Choroid plexus epithelial cell (primary cell): ENCODE measurements at regions not wholly inside any gene's neighbourhood (a gene's known extent, or its start where the extent isn't known, plus 50 kb on each side); places are given as distances from the start of the nearest gene placed in this dataset.

Experiments
- DNase-seq: peaks from one replicate; pipeline ENCODE4 v3.0.0-alpha.2; 2010; ENCODE audit warnings: low read depth
- H3K4me3 ChIP-seq: 2 replicates; pipeline ENCODE4 v1.5.1; 2011; ENCODE audit warnings: low read depth, mild to moderate bottlenecking, control low read depth, low read length, moderate library complexity
- TF ChIP-seq, protein P1 (sequence below): conservative IDR thresholded peaks from 2 replicates; pipeline ENCODE4 v1.5.1; 2011; ENCODE audit warnings: low read depth, mild to moderate bottlenecking, control low read depth, inconsistent platforms, low read length, moderate library complexity

DNA sequence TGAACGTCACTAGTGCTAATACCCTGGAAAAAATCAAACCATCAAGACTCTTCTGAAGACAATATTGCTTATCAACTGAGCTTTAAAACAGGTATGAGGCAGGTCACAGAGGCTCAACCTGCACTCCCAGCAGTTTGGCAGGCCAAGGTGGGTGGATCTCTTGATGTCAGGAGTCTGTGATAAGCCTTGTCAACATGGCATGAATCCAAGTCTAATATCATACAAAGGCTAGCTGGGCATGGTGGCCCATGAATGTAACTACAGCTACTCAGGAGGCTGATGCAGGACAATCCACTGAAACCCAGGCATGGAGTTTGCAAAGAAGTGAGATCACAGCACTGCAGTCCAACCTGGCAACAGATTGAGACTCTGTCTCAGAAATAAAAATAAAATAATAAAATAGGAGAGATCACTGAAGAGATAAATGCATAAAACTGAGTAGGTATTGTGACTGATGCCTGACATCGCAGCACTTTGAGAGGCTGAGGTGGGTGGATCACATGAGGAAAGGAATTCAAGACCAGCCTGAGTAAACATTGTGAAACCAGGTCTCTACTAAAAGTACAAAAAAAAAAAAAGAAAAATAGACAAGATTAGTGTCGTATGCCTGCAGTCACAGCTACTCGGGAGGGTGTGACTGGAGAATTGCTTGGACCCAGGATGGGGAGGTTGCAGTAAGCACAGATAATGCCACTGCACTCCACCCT is 555.9 kb upstream of the TSPY4 start:
- no peak for DNase-seq
- H3K4me3 ChIP-seq, result no peak overlapping the region
- TF ChIP-seq, protein P1, sequence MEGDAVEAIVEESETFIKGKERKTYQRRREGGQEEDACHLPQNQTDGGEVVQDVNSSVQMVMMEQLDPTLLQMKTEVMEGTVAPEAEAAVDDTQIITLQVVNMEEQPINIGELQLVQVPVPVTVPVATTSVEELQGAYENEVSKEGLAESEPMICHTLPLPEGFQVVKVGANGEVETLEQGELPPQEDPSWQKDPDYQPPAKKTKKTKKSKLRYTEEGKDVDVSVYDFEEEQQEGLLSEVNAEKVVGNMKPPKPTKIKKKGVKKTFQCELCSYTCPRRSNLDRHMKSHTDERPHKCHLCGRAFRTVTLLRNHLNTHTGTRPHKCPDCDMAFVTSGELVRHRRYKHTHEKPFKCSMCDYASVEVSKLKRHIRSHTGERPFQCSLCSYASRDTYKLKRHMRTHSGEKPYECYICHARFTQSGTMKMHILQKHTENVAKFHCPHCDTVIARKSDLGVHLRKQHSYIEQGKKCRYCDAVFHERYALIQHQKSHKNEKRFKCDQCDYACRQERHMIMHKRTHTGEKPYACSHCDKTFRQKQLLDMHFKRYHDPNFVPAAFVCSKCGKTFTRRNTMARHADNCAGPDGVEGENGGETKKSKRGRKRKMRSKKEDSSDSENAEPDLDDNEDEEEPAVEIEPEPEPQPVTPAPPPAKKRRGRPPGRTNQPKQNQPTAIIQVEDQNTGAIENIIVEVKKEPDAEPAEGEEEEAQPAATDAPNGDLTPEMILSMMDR, result no peak

- TF ChIP-seq, protein P1, result no peak
- no peak overlapping the region for H3K4me3 ChIP-seq
- no peak for DNase-seq
Observed at GRCh38 chrY:8794561-8794960, 542.7 kb upstream of the TSPY4 start.

DNA sequence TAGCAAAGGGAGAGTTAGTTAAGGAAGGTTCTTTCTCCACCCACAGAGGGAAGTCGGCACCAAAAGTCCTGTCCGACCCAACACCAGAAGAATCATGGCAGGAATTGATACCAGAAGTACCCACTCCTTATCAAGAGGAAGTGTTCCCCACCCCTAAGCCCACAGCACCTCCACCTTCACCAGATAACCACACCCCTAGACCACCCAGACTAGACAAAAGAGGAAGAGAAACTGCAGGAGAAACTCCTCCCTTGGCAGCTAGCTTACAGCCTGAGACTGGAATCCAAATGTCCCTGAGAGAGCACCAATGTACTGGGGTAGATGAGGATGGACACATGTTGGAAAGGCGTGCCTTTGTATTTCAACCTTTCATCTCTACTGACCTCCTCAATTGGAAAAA is 532.9 kb upstream of the TSPY4 start:
- DNase-seq, result no peak
- TF ChIP-seq, protein P1, result no peak

DNA sequence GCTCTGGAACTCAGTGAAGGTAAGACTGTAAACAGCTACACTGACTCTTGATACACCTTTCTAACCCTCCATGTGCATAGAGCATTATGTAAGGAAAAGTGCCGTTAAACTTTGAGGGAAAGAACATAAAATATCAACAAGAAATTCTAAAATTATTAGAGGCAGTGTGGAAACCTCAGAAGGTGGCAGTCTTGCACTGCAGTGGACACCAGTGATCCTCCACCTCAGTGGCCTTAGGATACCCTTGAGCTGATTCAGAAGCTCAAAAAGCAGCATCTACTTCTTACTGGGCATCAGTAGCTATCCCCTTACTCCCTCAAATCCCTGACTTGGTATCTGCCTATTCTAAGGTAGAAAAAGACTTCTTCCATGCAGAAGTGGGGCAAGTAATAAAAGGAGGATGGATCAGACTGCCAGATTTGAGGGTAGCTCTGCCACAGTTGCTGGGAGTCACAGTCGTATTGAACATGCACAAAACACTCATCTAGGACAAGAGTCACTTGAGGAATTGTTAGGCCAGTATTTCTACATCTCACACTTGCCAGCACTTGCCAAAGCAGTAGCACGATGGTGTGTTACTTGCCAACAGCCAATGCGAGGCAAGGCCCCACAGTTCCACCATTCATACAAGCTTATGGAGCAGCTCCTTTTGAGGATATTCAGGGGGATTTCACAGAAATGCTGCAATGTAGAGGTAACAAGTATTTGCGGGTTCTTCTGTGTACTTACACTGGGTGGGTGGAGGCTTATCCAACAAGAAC is 529.4 kb upstream of the TSPY4 start:
- DNase-seq, result no peak
- TF ChIP-seq, protein P1, result no peak
- H3K4me3 ChIP-seq, result no peak overlapping the region

More for the DNA sequence above, 532.9 kb upstream of the TSPY4 start:
- H3K4me3 ChIP-seq, result no peak overlapping the region

- H3K4me3 ChIP-seq, result no peak overlapping the region
- no peak for DNase-seq
- TF ChIP-seq, protein P1, result no peak
Observed at GRCh38 chrY:8808611-8809010, 528.7 kb upstream of the TSPY4 start.

DNA sequence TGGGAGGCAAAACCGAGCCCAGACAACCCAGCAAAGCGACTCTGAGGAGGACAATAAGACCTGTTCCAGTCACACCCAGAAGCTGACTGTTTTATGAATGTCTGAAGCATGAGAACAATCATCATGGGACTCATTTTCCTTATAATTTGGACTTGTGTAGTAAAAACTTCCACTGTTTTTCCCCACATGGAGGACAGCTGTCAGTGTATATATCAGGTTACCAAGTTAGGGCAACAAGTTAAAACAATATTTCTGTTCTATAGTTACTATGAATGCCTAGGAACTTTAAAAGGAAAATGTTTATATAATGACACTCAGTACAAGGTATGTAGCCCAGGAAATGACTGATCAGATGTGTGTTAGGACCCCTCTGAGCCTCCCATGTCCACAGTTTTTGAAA is 528.2 kb upstream of the TSPY4 start:
- DNase-seq, result no peak
- H3K4me3 ChIP-seq, result no peak overlapping the region
- TF ChIP-seq, protein P1, result no peak

GRCh38 chrY:8814143-8814542 is 523.1 kb upstream of the TSPY4 start:
- DNase-seq, result no peak
- no peak overlapping the region for H3K4me3 ChIP-seq
- TF ChIP-seq, protein P1, result no peak
